GM23338 (cell line): ENCODE measurements at regions not wholly inside any gene's neighbourhood (a gene's known extent, or its start where the extent isn't known, plus 50 kb on each side); places are given as distances from the start of the nearest gene placed in this dataset.
"Not testable (repeated sequence)": the region's sequence is repeated elsewhere in the genome, so short reads cannot be mapped to it uniquely, and the experiment has no call there.

Experiments
- ATAC-seq: fragments of 200-7000 bp; cut with Tn5 transposase; 3 replicates; pipeline ENCODE4 v1.9.1; 2020
- DNase-seq: peaks from one replicate; pipeline ENCODE4 v3.0.0-alpha.2; 2015; ENCODE audit warnings: low spot score
- H2AFZ ChIP-seq: fragments of 200-600 bp; sonication (generic); 2 replicates; pipeline ENCODE4 v1.8.0; 2016; ENCODE audit warnings: antibody characterized with exemption, mild to moderate bottlenecking, moderate library complexity
- H3F3A ChIP-seq: fragments of 200-600 bp; sonication (generic); replicated peaks from 2 replicates; pipeline ENCODE4 v1.8.0; 2017; ENCODE audit warnings: antibody characterized with exemption, mixed run types, low read depth
- H3K27ac ChIP-seq: fragments of 200-600 bp; sonication (generic); 2 replicates; pipeline ENCODE4 v1.6.1; 2016; ENCODE audit warnings: low read depth
- H3K27me3 ChIP-seq: fragments of 200-600 bp; sonication (generic); 2 replicates; pipeline ENCODE4 v1.8.0; 2016; ENCODE audit warnings: mild to moderate bottlenecking, mixed run types, moderate library complexity; ENCODE audit not compliant: insufficient read depth
- H3K36me3 ChIP-seq: fragments of 200-600 bp; sonication (generic); 2 replicates; pipeline ENCODE4 v1.8.0; 2016; ENCODE audit warnings: mild to moderate bottlenecking; ENCODE audit not compliant: insufficient read depth
- H3K4me1 ChIP-seq: fragments of 200-600 bp; sonication (generic); 2 replicates; pipeline ENCODE4 v1.8.0; 2016; ENCODE audit warnings: mild to moderate bottlenecking, moderate library complexity; ENCODE audit not compliant: insufficient read depth
- H3K4me2 ChIP-seq: fragments of 200-600 bp; sonication (generic); 2 replicates; pipeline ENCODE4 v1.7.1; 2017; ENCODE audit warnings: mixed run types
- H3K4me3 ChIP-seq: fragments of 200-600 bp; sonication (generic); 2 replicates; pipeline ENCODE4 v1.6.1; 2016; ENCODE audit warnings: mixed run types
- H3K79me2 ChIP-seq: fragments of 200-600 bp; sonication (generic); replicated peaks from 2 replicates; pipeline ENCODE4 v1.8.0; 2017; ENCODE audit warnings: mild to moderate bottlenecking; ENCODE audit not compliant: insufficient read depth
- H3K9me2 ChIP-seq: fragments of 200-600 bp; sonication (generic); 2 replicates; pipeline ENCODE4 v1.8.0; 2017; ENCODE audit not compliant: insufficient read depth
- H4K20me1 ChIP-seq: fragments of 200-600 bp; sonication (generic); replicated peaks from 2 replicates; pipeline ENCODE4 v1.8.0; 2017; ENCODE audit warnings: mild to moderate bottlenecking; ENCODE audit not compliant: insufficient read depth
- H3K27ac Mint-ChIP-seq: 2 replicates; pipeline ENCODE4 v1.8.0; 2020; ENCODE audit warnings: inconsistent platforms, mild to moderate bottlenecking, moderate library complexity, mixed read lengths
- H3K27me3 Mint-ChIP-seq: 3 replicates; pipeline ENCODE4 v1.8.0; 2022; ENCODE audit warnings: low read depth, mild to moderate bottlenecking, moderate library complexity, mixed read lengths, inconsistent platforms; ENCODE audit not compliant: insufficient read depth, poor library complexity
- H3K36me3 Mint-ChIP-seq: 3 replicates; pipeline ENCODE4 v1.8.0; 2021; ENCODE audit warnings: low read depth, mild to moderate bottlenecking, inconsistent platforms, moderate library complexity, mixed read lengths
- H3K4me1 Mint-ChIP-seq: 3 replicates; pipeline ENCODE4 v1.8.0; 2020; ENCODE audit warnings: mild to moderate bottlenecking, inconsistent platforms, mixed read lengths
- H3K4me3 Mint-ChIP-seq: 3 replicates; pipeline ENCODE4 v1.8.0; 2021; ENCODE audit warnings: moderate library complexity, mild to moderate bottlenecking, inconsistent platforms, mixed read lengths
- H3K9me3 Mint-ChIP-seq: 3 replicates; pipeline ENCODE4 v1.8.0; 2020; ENCODE audit warnings: moderate library complexity, mild to moderate bottlenecking, inconsistent platforms, mixed read lengths
- CREB1 ChIP-seq: fragments of 250-450 bp; sonication (Bioruptor Pico); IDR thresholded peaks from 2 replicates; pipeline ENCODE4 v1.5.0; 2020; ENCODE audit warnings: low read depth, mild to moderate bottlenecking, moderate library complexity
- EZH2 ChIP-seq: fragments of 200-600 bp; sonication (generic); IDR thresholded peaks from one replicate; pipeline ENCODE4 v1.8.0; 2017; ENCODE audit warnings: antibody characterized with exemption, mild to moderate bottlenecking, low read depth; ENCODE audit not compliant: unreplicated experiment
- EZH2phosphoT487 ChIP-seq: fragments of 200-600 bp; sonication (generic); IDR thresholded peaks from one replicate; pipeline ENCODE4 v1.8.1; 2018; ENCODE audit warnings: antibody characterized with exemption; ENCODE audit not compliant: unreplicated experiment
- NANOG ChIP-seq: IDR thresholded peaks from 2 replicates; pipeline ENCODE4 v1.6.1; 2016; ENCODE audit warnings: antibody characterized with exemption, borderline replicate concordance
- POLR2AphosphoS5 ChIP-seq: IDR thresholded peaks from 2 replicates; pipeline ENCODE4 v1.6.1; 2016; ENCODE audit warnings: antibody characterized with exemption, low read depth
- STAT1 ChIP-seq: IDR thresholded peaks from one replicate; pipeline ENCODE4 v1.6.1; 2016; ENCODE audit warnings: antibody characterized with exemption; ENCODE audit not compliant: unreplicated experiment
- ZNF114 ChIP-seq: fragments of 250-450 bp; sonication (Bioruptor Pico); IDR thresholded peaks from 2 replicates; pipeline ENCODE4 v1.5.0; 2020; ENCODE audit warnings: mild to moderate bottlenecking, moderate library complexity
- TF ChIP-seq, protein P1 (sequence below): IDR thresholded peaks from 2 replicates; pipeline ENCODE4 v1.6.1; 2016; ENCODE audit warnings: antibody characterized with exemption

DNA sequence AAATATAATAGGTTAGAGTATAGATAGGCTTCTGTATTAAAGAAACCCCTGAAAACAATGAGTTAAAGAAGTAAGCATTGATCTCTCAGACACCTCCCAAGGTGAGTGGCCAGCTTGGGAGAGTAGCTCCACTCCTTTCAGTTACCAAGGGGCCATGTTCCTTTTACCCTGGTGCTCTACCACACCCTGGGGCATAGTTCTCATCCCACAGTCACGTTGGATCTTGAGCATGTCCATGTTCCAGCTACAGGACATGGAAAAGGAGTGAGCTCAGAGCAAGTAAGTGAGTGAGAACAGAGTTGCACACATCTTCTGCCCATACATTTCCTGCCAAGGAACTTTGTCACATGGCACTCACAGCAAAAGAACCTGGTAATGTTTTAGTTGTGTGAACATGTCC lies 325.9 kb upstream of the SLC39A10 start:
- no peak overlapping the region for H3K4me3 ChIP-seq
- Mint-ChIP-seq H3K27me3 (peaks cover 5% of the 10 kb centered on the region), H3K9me3 (peaks cover 5% of the 10 kb centered on the region; the same call in 2 of the 3 replicates), H3K36me3 (no peaks in the 10 kb centered on the region), H3K27ac (no peak overlapping the region), H3K4me1 (no peaks in the 10 kb centered on the region), H3K4me3 (no peak overlapping the region)
- no peak for ATAC-seq
- no peak for TF ChIP-seq CREB1
- no peak for TF ChIP-seq POLR2AphosphoS5
- no peak for TF ChIP-seq ZNF114 (CRISPR knock-in tag)
- TF ChIP-seq, protein P1, sequence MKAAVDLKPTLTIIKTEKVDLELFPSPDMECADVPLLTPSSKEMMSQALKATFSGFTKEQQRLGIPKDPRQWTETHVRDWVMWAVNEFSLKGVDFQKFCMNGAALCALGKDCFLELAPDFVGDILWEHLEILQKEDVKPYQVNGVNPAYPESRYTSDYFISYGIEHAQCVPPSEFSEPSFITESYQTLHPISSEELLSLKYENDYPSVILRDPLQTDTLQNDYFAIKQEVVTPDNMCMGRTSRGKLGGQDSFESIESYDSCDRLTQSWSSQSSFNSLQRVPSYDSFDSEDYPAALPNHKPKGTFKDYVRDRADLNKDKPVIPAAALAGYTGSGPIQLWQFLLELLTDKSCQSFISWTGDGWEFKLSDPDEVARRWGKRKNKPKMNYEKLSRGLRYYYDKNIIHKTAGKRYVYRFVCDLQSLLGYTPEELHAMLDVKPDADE = no peak
- TF ChIP-seq STAT1 = no peak
- no peak for TF ChIP-seq EZH2
- TF ChIP-seq NANOG = no peak
- no peaks in the 10 kb centered on the region for H3K79me2 ChIP-seq
- no peaks in the 10 kb centered on the region for H3F3A ChIP-seq
- H3K9me2 ChIP-seq = no peaks in the 10 kb centered on the region
- H4K20me1 ChIP-seq = no peaks in the 10 kb centered on the region
- H2AFZ ChIP-seq = no peak overlapping the region
- no peak overlapping the region for H3K27ac ChIP-seq
- no peaks in the 10 kb centered on the region for H3K36me3 ChIP-seq
- H3K27me3 ChIP-seq = no peaks in the 10 kb centered on the region
- H3K4me1 ChIP-seq = no peaks in the 10 kb centered on the region
- DNase-seq = no peak
- no peak overlapping the region for H3K4me2 ChIP-seq

DNA sequence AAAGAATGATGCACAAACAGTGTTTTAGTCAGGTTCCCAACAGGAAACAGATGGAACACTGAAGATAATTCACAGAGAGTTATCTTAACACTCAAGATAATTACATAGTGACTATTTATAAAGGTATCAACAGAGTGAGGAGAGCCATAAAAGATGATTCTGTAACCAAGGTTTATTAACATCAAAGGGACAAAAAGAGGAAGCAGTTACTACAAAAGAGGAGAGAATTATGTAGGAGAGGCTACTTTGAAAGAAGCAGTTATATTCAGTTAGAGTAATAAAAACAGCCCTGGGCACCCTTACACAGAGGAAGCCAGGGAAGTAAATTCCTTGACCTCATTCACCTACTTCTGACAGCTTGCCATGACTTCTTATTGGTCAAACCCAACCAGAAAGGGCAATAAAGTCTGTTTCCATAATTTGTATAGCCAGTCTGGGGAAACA lies 326.5 kb upstream of the SLC39A10 start:
- no peak overlapping the region for H2AFZ ChIP-seq
- no peaks in the 10 kb centered on the region for H4K20me1 ChIP-seq
- no peak overlapping the region for H3K4me3 ChIP-seq
- H3K4me2 ChIP-seq = no peak overlapping the region
- H3K36me3 ChIP-seq = no peaks in the 10 kb centered on the region
- H3K79me2 ChIP-seq = no peaks in the 10 kb centered on the region
- no peaks in the 10 kb centered on the region for H3K9me2 ChIP-seq
- no peak overlapping the region for H3K4me3 Mint-ChIP-seq
- H3K4me1 Mint-ChIP-seq = no peaks in the 10 kb centered on the region
- peaks cover 5% of the 10 kb centered on the region for H3K27me3 Mint-ChIP-seq
- DNase-seq (no peak), ATAC-seq (no peak)
- H3K36me3 Mint-ChIP-seq = no peaks in the 10 kb centered on the region
- no peak overlapping the region for H3K27ac ChIP-seq
- no peaks in the 10 kb centered on the region for H3K4me1 ChIP-seq
- H3K9me3 Mint-ChIP-seq = peaks cover 5% of the 10 kb centered on the region; the same call in 2 of the 3 replicates
- H3K27me3 ChIP-seq = no peaks in the 10 kb centered on the region
- no peak overlapping the region for H3K27ac Mint-ChIP-seq
- no peaks in the 10 kb centered on the region for H3F3A ChIP-seq
- TF ChIP-seq NANOG = no peak
- TF ChIP-seq EZH2phosphoT487 = no peak

DNA sequence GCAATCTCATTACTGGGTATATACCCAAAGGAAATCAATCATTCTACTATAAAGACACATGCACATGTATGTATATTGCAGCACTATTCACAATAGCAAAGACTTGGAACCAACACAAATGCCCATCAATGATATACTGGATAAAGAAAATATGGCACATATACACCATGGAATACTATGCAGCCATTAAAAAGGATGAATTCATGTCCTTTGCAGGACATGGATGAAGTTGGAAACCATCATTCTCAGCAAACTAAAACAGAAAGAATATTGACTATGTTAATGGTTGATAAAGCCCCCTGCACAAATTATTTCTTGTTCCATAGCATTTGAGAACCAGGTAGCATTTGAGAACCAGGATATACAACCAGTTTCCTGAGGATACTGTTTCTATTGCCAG lies 327.2 kb upstream of the SLC39A10 start:
- not testable (repeated sequence) for H2AFZ ChIP-seq, H3K27ac ChIP-seq, H3K4me1 ChIP-seq, H3K27me3 ChIP-seq, DNase-seq, H3K36me3 Mint-ChIP-seq, H3K4me2 ChIP-seq, H3K4me3 ChIP-seq, H3K9me3 Mint-ChIP-seq, H3K27ac Mint-ChIP-seq, H4K20me1 ChIP-seq, H3K79me2 ChIP-seq, ATAC-seq, H3K4me3 Mint-ChIP-seq, H3K9me2 ChIP-seq, H3F3A ChIP-seq, H3K27me3 Mint-ChIP-seq, H3K36me3 ChIP-seq, H3K4me1 Mint-ChIP-seq
